Endothelial cell of umbilical vein (primary cell): ENCODE measurements at regions not wholly inside any gene's neighbourhood (a gene's known extent, or its start where the extent isn't known, plus 50 kb on each side); places are given as distances from the start of the nearest gene placed in this dataset.

Experiments used
- BruUV-seq: library from RNA; stranded (reverse); fragments of 400-500 nt; replicated peaks from 2 replicates; lab custom pipeline; 2021; lab: Mats Ljungman, UMichigan
- CTCF ChIA-PET: fragments of 300-600, 350-600 bp; sonication (Branson Sonifier 250); formaldehyde crosslinking; loops from one replicate; lab custom pipeline; 2021; ENCODE audit warnings: antibody characterized with exemption, inconsistent platforms; lab: Charles Lee
- POLR2A ChIA-PET: fragments of 300-600, 350-600 bp; sonication (Branson Sonifier 250); formaldehyde crosslinking; loops from one replicate; lab custom pipeline; 2021; ENCODE audit warnings: antibody characterized with exemption, inconsistent platforms; lab: Charles Lee
- DNase-seq: peaks from one replicate; pipeline ENCODE4 v3.0.0-alpha.2; 2011; ENCODE audit warnings: low read depth, low spot score
- FAIRE-seq: peaks from 2 replicates; lab custom pipeline; 2011; peaks lifted over from hg19 to GRCh38; lab: Jason Lieb, UNC
- H2AFZ ChIP-seq: 2 replicates; pipeline ENCODE4 v1.6.0; 2012; ENCODE audit warnings: low read depth, low read length, control low read depth, inconsistent platforms
- H3K27ac ChIP-seq: 2 replicates; pipeline ENCODE4 v1.5.1; 2011; ENCODE audit warnings: low read depth, mild to moderate bottlenecking, control low read depth, low read length, moderate library complexity; ENCODE audit not compliant: insufficient read depth
- H3K27me3 ChIP-seq, 2 experiments: 2 replicates each; pipeline versions ENCODE4 v1.6.0 to v1.6.1; 2011; ENCODE audit warnings: low read length in 2 of 2, mixed read lengths in 1 of 2; ENCODE audit not compliant: control insufficient read depth in 2 of 2, insufficient read depth in 2 of 2
- H3K36me3 ChIP-seq, 2 experiments: 2 replicates in 1 of 2; 3 replicates in 1 of 2; pipeline ENCODE4 v1.5.1; 2011; ENCODE audit warnings: low read length in 2 of 2, mild to moderate bottlenecking in 1 of 2, moderate library complexity in 1 of 2; ENCODE audit not compliant: control insufficient read depth in 2 of 2, insufficient read depth in 2 of 2; ENCODE audit errors: extremely low read depth in 1 of 2
- H3K4me1 ChIP-seq: 3 replicates; pipeline ENCODE4 v1.5.1; 2011; ENCODE audit warnings: mild to moderate bottlenecking, low read length; ENCODE audit not compliant: control insufficient read depth, insufficient read depth; ENCODE audit errors: extremely low read depth
- H3K4me2 ChIP-seq: 2 replicates; pipeline ENCODE4 v1.6.1; 2011; ENCODE audit warnings: low read length, control low read depth, mixed read lengths; ENCODE audit not compliant: insufficient read depth
- H3K4me3 ChIP-seq, 3 experiments: fragments of 200-600 bp in 1 of 3; sonication (generic), shearing (Covaris generic) in 1 of 3; replicated peaks in 1 of 3; 2 replicates each; pipeline ENCODE4 v1.5.1; 2011 to 2016; ENCODE audit warnings: control low read depth in 3 of 3, low read length in 3 of 3, mild to moderate bottlenecking in 2 of 3, inconsistent platforms in 1 of 3, low read depth in 1 of 3, moderate library complexity in 1 of 3; ENCODE audit not compliant: insufficient read depth in 1 of 3
- H3K79me2 ChIP-seq: 2 replicates; pipeline ENCODE4 v1.6.0; 2012; ENCODE audit warnings: low read length, inconsistent platforms; ENCODE audit not compliant: control insufficient read depth, insufficient read depth
- H3K9ac ChIP-seq: replicated peaks from 2 replicates; pipeline ENCODE3; 2011; ENCODE audit warnings: low read length, control low read depth; ENCODE audit not compliant: insufficient read depth; ENCODE audit errors: extremely low read depth
- H3K9me1 ChIP-seq: replicated peaks from 3 replicates; pipeline ENCODE4 v1.6.0; 2011; ENCODE audit warnings: mild to moderate bottlenecking, low read length; ENCODE audit not compliant: control insufficient read depth, insufficient read depth; ENCODE audit errors: extremely low read depth
- H3K9me3 ChIP-seq: replicated peaks from 2 replicates; pipeline ENCODE4 v1.5.1; 2012; ENCODE audit warnings: low read length, inconsistent platforms; ENCODE audit not compliant: control insufficient read depth, insufficient read depth
- H4K20me1 ChIP-seq: replicated peaks from 2 replicates; pipeline ENCODE3; 2011; ENCODE audit warnings: mild to moderate bottlenecking, low read length; ENCODE audit not compliant: control insufficient read depth, insufficient read depth; ENCODE audit errors: extremely low read depth
- EZH2 ChIP-seq: IDR thresholded peaks from 2 replicates; pipeline ENCODE4 v1.6.1; 2012; ENCODE audit warnings: borderline replicate concordance, low read depth, mild to moderate bottlenecking, moderate library complexity, low read length, inconsistent platforms; ENCODE audit not compliant: severe bottlenecking
- FOS ChIP-seq: IDR thresholded peaks from 2 replicates; pipeline ENCODE4 v1.6.1; 2011; ENCODE audit warnings: mild to moderate bottlenecking, low read length, moderate library complexity, borderline replicate concordance; ENCODE audit not compliant: insufficient read depth
- GATA2 ChIP-seq: IDR thresholded peaks from 2 replicates; pipeline ENCODE4 v1.7.0; 2011; ENCODE audit warnings: low read depth, mild to moderate bottlenecking, moderate library complexity, mixed read lengths, low read length; ENCODE audit not compliant: insufficient read length, insufficient read depth
- JUN ChIP-seq: IDR thresholded peaks from 2 replicates; pipeline ENCODE4 v1.6.1; 2011; ENCODE audit warnings: borderline replicate concordance, low read depth; ENCODE audit not compliant: insufficient read length, insufficient read depth
- MYC ChIP-seq: IDR thresholded peaks from one replicate; pipeline ENCODE4 v1.6.1; 2011; ENCODE audit warnings: mild to moderate bottlenecking, low read depth, low read length
- POLR2A ChIP-seq: IDR thresholded peaks from 2 replicates; pipeline ENCODE4 v1.6.1; 2012; ENCODE audit warnings: low read depth, mild to moderate bottlenecking, control low read depth, low read length
- POLR2AphosphoS5 ChIP-seq: IDR thresholded peaks from 2 replicates; pipeline ENCODE4 v1.6.1; 2012; ENCODE audit warnings: low read depth, mild to moderate bottlenecking, control low read depth, low read length, moderate library complexity; ENCODE audit not compliant: insufficient read depth
- dilution Hi-C: fragments of 300-500 bp; cut with MboI; formaldehyde crosslinking; loops from one replicate; pipeline ENCODE4 v1.15.0; 2019; ENCODE audit warnings: low sequenced_read_pairs; ENCODE audit not compliant: extremely low pct_ligation_motif_present
- intact Hi-C: fragments of 100-400 bp; cut with micrococcal nuclease; formaldehyde crosslinking; loops from one replicate; pipeline ENCODE4 v1.10.0; 2022
- TF ChIP-seq, protein P1 (sequence below), 2 donors: IDR thresholded peaks; 1 replicate in 1 of 2; 2 replicates in 1 of 2; pipeline ENCODE4 v1.5.1; 2011; ENCODE audit warnings: low read length in 2 of 2, mild to moderate bottlenecking in 2 of 2, moderate library complexity in 2 of 2, control low read depth in 1 of 2, inconsistent platforms in 1 of 2, low read depth in 1 of 2; ENCODE audit not compliant: insufficient read depth in 1 of 2; ENCODE audit errors: extremely low read depth in 1 of 2
- TF ChIP-seq, protein P2 (sequence below): IDR thresholded peaks from 2 replicates; pipeline ENCODE4 v1.6.1; 2011; ENCODE audit not compliant: insufficient read depth, insufficient read length

DNA sequence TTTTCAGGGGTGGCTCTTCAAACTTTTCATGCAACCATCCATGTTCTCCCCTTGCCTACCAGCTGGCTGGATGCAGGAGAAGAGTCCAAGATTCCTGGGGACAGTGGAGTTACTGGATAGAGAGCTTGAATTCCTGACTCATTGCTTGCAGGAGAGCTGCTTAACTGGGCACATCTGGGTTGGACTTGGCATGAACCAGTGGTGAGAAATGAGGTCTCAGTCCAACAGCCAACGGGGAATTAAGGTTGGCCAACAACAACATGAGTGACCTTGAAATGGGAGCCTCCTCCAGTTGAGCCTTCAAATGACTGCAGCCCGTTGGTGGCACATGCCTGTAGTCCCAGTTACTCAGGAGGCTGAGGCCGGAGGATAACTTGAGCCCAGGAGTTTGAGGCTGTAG is 58.1 kb upstream of the OPN4 start:
- Histone ChIP-seq H3K4me2 (no peak overlapping the region), H3K4me3 (no peak overlapping the region), H3K27me3 (peaks cover 0 to 2% of the 10 kb centered on the region in 2 experiments), H4K20me1 (no peaks in the 10 kb centered on the region), H3K27ac (no peak overlapping the region), H2AFZ (no peak overlapping the region), H3K9me1 (no peaks in the 10 kb centered on the region), H3K9me3 (no peaks in the 10 kb centered on the region), H3K79me2 (no peaks in the 10 kb centered on the region), H3K4me1 (no peaks in the 10 kb centered on the region), H3K36me3 (no peaks in the 10 kb centered on the region), H3K9ac (no peak overlapping the region)
- dilution Hi-C loops = no loop called here
- BruUV-seq = no TSS peak
- CTCF ChIA-PET = interaction anchor here (3.5 kb wide), 1 partner anchor 11 kb away, joined by 14 read pairs; no protein-coding TSS in a partner anchor
- POLR2A ChIA-PET = no interaction called here
- intact Hi-C loops = no loop called here
- TF ChIP-seq GATA2 = no peak
- no peak for TF ChIP-seq POLR2AphosphoS5
- TF ChIP-seq MYC = no peak
- TF ChIP-seq, protein P1, sequence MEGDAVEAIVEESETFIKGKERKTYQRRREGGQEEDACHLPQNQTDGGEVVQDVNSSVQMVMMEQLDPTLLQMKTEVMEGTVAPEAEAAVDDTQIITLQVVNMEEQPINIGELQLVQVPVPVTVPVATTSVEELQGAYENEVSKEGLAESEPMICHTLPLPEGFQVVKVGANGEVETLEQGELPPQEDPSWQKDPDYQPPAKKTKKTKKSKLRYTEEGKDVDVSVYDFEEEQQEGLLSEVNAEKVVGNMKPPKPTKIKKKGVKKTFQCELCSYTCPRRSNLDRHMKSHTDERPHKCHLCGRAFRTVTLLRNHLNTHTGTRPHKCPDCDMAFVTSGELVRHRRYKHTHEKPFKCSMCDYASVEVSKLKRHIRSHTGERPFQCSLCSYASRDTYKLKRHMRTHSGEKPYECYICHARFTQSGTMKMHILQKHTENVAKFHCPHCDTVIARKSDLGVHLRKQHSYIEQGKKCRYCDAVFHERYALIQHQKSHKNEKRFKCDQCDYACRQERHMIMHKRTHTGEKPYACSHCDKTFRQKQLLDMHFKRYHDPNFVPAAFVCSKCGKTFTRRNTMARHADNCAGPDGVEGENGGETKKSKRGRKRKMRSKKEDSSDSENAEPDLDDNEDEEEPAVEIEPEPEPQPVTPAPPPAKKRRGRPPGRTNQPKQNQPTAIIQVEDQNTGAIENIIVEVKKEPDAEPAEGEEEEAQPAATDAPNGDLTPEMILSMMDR (IDR thresholded peaks at IDR 0.05; ENCODE audit: extremely low read depth in 1 of 2, insufficient read depth in 1 of 2, low read depth in 1 of 2, low read length in 2 of 2) = no peak
- no peak for TF ChIP-seq JUN
- no peak for TF ChIP-seq POLR2A
- no peak for TF ChIP-seq FOS
- TF ChIP-seq, protein P2, sequence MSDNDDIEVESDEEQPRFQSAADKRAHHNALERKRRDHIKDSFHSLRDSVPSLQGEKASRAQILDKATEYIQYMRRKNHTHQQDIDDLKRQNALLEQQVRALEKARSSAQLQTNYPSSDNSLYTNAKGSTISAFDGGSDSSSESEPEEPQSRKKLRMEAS = no peak
- no peak for TF ChIP-seq EZH2
- FAIRE-seq (no peak), DNase-seq (no peak)
